ENCODE measurements at regions not wholly inside any gene's neighbourhood (a gene's known extent, or its start where the extent isn't known, plus 50 kb on each side); places are given as distances from the start of the nearest gene placed in this dataset.
A peak's percentile ranks its signal among the peaks of the same experiment; 100 is the strongest.

GRCh38 chr3:150133293-150133692 is 162.6 kb upstream of the PFN2 start:
- DNase-seq (ENCODE audit: low read depth in 1 of 2, low spot score in 1 of 2) (no peak), ATAC-seq (no peak), FAIRE-seq (no peak)
- WGBS (ENCODE audit: missing lambda C conversion rate) = 29% methylated on average over 2 of the region's 2 CpGs
- TF ChIP-seq E2F6 (IDR thresholded peaks at IDR 0.05; ENCODE audit: borderline replicate concordance, low read depth) (no peak), CBX8 (IDR thresholded peaks at IDR 0.05) (no peak), CHD2 (IDR thresholded peaks at IDR 0.05; ENCODE audit: low read length, partially characterized antibody) (no peak), RCOR1 (IDR thresholded peaks at IDR 0.05; ENCODE audit: low read depth, low read length) (no peak), BCL3 (IDR thresholded peaks at IDR 0.05) (no peak), PBX3 (IDR thresholded peaks at IDR 0.05) (no peak), ZSCAN20 (CRISPR knock-in tag; IDR thresholded peaks at IDR 0.05) (no peak), SREBF2 (IDR thresholded peaks at IDR 0.05) (no peak), FOSL2 (IDR thresholded peaks at IDR 0.05) (no peak), FOSL2 (CRISPR knock-in tag; IDR thresholded peaks at IDR 0.05) (no peak), HMGXB4 (CRISPR knock-in tag; IDR thresholded peaks at IDR 0.05; ENCODE audit: borderline replicate concordance) (no peak), NPAS2 (CRISPR knock-in tag; IDR thresholded peaks at IDR 0.05; ENCODE audit: borderline replicate concordance) (no peak), NR3C1 (IDR thresholded peaks at IDR 0.05) (no peak), GATA3 (IDR thresholded peaks at IDR 0.05; ENCODE audit: borderline replicate concordance) (no peak), RFX5 (IDR thresholded peaks at IDR 0.05) (no peak), PHF8 (IDR thresholded peaks at IDR 0.05; ENCODE audit: borderline replicate concordance, low read depth) (no peak), ZC3H11A (IDR thresholded peaks at IDR 0.05) (no peak), HDAC2 (IDR thresholded peaks at IDR 0.05) (no peak), FOSB (CRISPR knock-in tag; IDR thresholded peaks at IDR 0.05) (no peak)
- CTCF ChIA-PET = interaction anchor here (0.7 to 2.6 kb wide), 3 partner anchors 11 to 51 kb away, joined by 3 to 6 read pairs (median 3); no protein-coding TSS in a partner anchor
- Histone ChIP-seq H3K9me3 (no peaks in the 10 kb centered on the region), H3K27ac (no peak overlapping the region), H3K4me1 (no peaks in the 10 kb centered on the region), H3K4me2 (no peak overlapping the region), H3K4me3 (no peak overlapping the region)
- POLR2A ChIA-PET = no interaction called here

GRCh38 chr3:150132101-150132749 is 161.5 kb upstream of the PFN2 start:
- Histone ChIP-seq H3K4me3 (no peak overlapping the region), H3K4me2 (no peak overlapping the region), H3K27ac (no peak overlapping the region), H3K9me3 (no peaks in the 10 kb centered on the region), H3K4me1 (no peaks in the 10 kb centered on the region)
- DNase-seq (ENCODE audit: low read depth in 1 of 2, low spot score in 1 of 2) = no peak
- WGBS (ENCODE audit: missing lambda C conversion rate) = 55% methylated on average over 6 of the region's 6 CpGs
- FAIRE-seq = no peak
- TF ChIP-seq TP53 (CRISPR knock-in tag; IDR thresholded peaks at IDR 0.05) (no peak), NPAS2 (CRISPR knock-in tag; IDR thresholded peaks at IDR 0.05; ENCODE audit: borderline replicate concordance) (no peak)
- ATAC-seq = peak in 1 of 2 experiments; percentile 51; a peak in 3 of 6 replicates
- ChIA-PET POLR2A (no interaction called here), CTCF (interaction anchor here (1.0 to 2.6 kb wide), 3 partner anchors 23 to 68 kb away, joined by 3 to 6 read pairs (median 5); no protein-coding TSS in a partner anchor)

- Histone ChIP-seq H3K4me1 (no peaks in the 10 kb centered on the region), H3K4me3 (no peak overlapping the region), H3K9me3 (no peaks in the 10 kb centered on the region), H3K4me2 (no peak overlapping the region), H3K27ac (no peak overlapping the region)
- no peak for TF ChIP-seq TP53 (CRISPR knock-in tag; IDR thresholded peaks at IDR 0.05)
- TF ChIP-seq ELK1 (IDR thresholded peaks at IDR 0.05; ENCODE audit: low read depth, low read length) = no peak
- TF ChIP-seq ESRRA (IDR thresholded peaks at IDR 0.05; ENCODE audit: borderline replicate concordance, low read length) = no peak
- no peak for TF ChIP-seq EP300 (IDR thresholded peaks at IDR 0.05)
- POLR2A ChIA-PET = no interaction called here
- ATAC-seq = no peak
- DNase-seq (ENCODE audit: low read depth in 1 of 2, low spot score in 1 of 2) = no peak
- 72% methylated on average over 3 of the region's 3 CpGs for WGBS (ENCODE audit: missing lambda C conversion rate)
- CTCF ChIA-PET = interaction anchor here (1.1 kb wide), 1 partner anchor 67 kb away, joined by 5 read pairs; no protein-coding TSS in a partner anchor
- FAIRE-seq = no peak
Observed at GRCh38 chr3:150131663-150132062, 161.0 kb upstream of the PFN2 start.

Measured in A549 (cell line).